Upper lobe of right lung (tissue), 1 donor: ENCODE measurements at regions not wholly inside any gene's neighbourhood (a gene's known extent, or its start where the extent isn't known, plus 50 kb on each side); places are given as distances from the start of the nearest gene placed in this dataset.
"Not testable (repeated sequence)": the region's sequence is repeated elsewhere in the genome, so short reads cannot be mapped to it uniquely, and the experiment has no call there.

Experiments used
- ATAC-seq: fragments of 200-7000 bp; cut with Tn5 transposase; one replicate; pipeline ENCODE4 v1.9.1; 2020; ENCODE audit warnings: mild to moderate bottlenecking, moderate library complexity
- DNase-seq: peaks from one replicate; pipeline ENCODE4 v3.0.0-alpha.2; 2020
- H3K27ac ChIP-seq: fragments of 200-600 bp; one replicate; pipeline ENCODE4 v1.8.0; 2022
- H3K27me3 ChIP-seq: fragments of 200-600 bp; one replicate; pipeline ENCODE4 v1.8.0; 2022; ENCODE audit warnings: mild to moderate bottlenecking
- H3K36me3 ChIP-seq: fragments of 200-600 bp; one replicate; pipeline ENCODE4 v1.8.0; 2022
- H3K4me1 ChIP-seq: fragments of 200-600 bp; one replicate; pipeline ENCODE4 v1.8.0; 2022
- H3K4me3 ChIP-seq: fragments of 200-600 bp; one replicate; pipeline ENCODE4 v1.8.0; 2022; ENCODE audit warnings: mild to moderate bottlenecking
- H3K9me3 ChIP-seq: fragments of 200-600 bp; one replicate; pipeline ENCODE4 v1.8.0; 2022
- CTCF ChIP-seq: fragments of 200-600 bp; IDR thresholded peaks from one replicate; pipeline ENCODE4 v1.8.0; 2022; ENCODE audit warnings: antibody characterized with exemption
- intact Hi-C: fragments of 100-400 bp; cut with DNase I; formaldehyde crosslinking; loops from one replicate; pipeline ENCODE4 v1.11.0; 2022
- donor health status: DM: no; HTN: yes; CAD: no; lungs with severe emphysema.

DNA sequence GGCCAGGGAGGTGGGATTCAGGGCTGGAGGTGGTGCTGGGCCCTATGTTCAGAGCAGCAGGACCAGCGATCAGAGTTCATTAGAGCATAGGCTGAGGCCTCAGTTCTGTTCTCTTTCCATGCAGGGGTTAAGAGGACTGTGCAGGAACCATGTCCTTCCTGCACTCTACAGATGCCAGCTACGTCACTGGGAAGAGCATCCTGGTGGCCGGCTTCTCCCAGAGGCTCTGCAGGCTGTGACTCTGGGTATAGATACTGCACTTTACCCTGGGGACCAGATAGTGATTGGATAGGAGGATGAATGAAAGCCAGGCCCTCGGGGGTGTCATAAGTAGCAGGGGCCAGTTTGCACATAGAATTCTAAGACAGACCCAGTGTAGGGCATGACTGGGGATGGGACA, 92.6 kb downstream of the DHRS2 start:
- Histone ChIP-seq H3K36me3 (no peaks in the 10 kb centered on the region), H3K27ac (no peak overlapping the region), H3K9me3 (no peaks in the 10 kb centered on the region), H3K4me1 (no peaks in the 10 kb centered on the region), H3K4me3 (no peak overlapping the region), H3K27me3 (no peaks in the 10 kb centered on the region)
- intact Hi-C loops, result no loop called here
- TF ChIP-seq CTCF, result no peak
- no peak for DNase-seq
- ATAC-seq, result no peak

- no peak for DNase-seq
- intact Hi-C loops, result no loop called here
- no peak for TF ChIP-seq CTCF
Observed at GRCh38 chr14:23729720-23730387, 93.7 kb downstream of the DHRS2 start.

DNA sequence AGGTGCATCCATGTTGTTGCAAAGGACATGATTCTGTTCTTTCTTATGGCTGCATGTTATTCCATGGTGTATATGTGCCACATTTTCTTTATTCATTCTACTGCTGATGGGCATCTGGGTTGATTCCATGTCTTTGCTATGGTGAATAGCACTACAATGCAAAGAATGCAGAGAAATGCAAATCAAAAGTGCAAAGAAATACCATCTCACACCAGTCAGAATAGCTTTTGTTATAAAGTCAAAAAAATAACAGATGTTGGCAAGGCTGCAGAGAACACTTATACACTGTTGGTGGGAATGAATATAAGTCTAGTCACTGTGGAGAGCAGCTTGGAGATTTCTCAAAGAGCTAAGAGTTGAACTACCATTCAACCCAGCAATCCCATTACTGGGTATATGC, 99.2 kb downstream of the DHRS2 start:
- DNase-seq (no peak), ATAC-seq (no peak)
- H3K27ac ChIP-seq, result no peak overlapping the region
- H3K4me1 ChIP-seq, result no peaks in the 10 kb centered on the region
- H3K9me3 ChIP-seq, result no peaks in the 10 kb centered on the region
- H3K27me3 ChIP-seq, result no peaks in the 10 kb centered on the region
- no peak for TF ChIP-seq CTCF
- H3K36me3 ChIP-seq, result no peaks in the 10 kb centered on the region
- H3K4me3 ChIP-seq, result no peak overlapping the region
- intact Hi-C loops, result no loop called here

More at GRCh38 chr14:23729720-23730387, 93.7 kb downstream of the DHRS2 start:
- H3K9me3 ChIP-seq, result no peaks in the 10 kb centered on the region
- no peak overlapping the region for H3K27ac ChIP-seq
- H3K4me1 ChIP-seq, result no peaks in the 10 kb centered on the region
- H3K27me3 ChIP-seq, result no peaks in the 10 kb centered on the region
- no peak for ATAC-seq
- no peak overlapping the region for H3K4me3 ChIP-seq
- no peaks in the 10 kb centered on the region for H3K36me3 ChIP-seq

- H3K9me3 ChIP-seq, ATAC-seq, H3K4me3 ChIP-seq, H3K27me3 ChIP-seq, DNase-seq, H3K27ac ChIP-seq, H3K4me1 ChIP-seq, intact Hi-C loops, H3K36me3 ChIP-seq: not testable (repeated sequence)
Observed at GRCh38 chr14:23744368-23744767, 108.2 kb downstream of the DHRS2 start.

DNA sequence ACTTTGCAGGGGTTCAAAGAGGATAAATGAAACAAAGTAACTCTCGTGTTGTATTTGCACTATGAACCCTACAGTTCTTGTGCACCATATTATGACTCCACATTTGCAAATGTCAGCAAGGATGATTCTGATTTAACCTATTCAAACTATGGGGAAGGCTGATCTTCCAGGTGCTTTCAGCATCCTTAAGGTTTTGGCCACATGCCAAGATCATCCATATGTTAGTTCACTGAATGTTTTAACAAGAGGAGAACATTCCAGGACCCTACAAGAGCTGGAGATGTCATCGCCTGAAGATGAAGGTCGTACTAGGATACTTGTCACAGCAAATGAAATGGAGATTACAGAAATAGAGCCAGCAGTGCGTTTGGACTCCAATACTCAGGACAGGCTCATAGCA, 114.2 kb downstream of the DHRS2 start:
- Histone ChIP-seq H3K4me1 (no peaks in the 10 kb centered on the region), H3K4me3 (no peak overlapping the region), H3K36me3 (no peaks in the 10 kb centered on the region), H3K9me3 (no peaks in the 10 kb centered on the region), H3K27ac (no peak overlapping the region), H3K27me3 (no peaks in the 10 kb centered on the region)
- ATAC-seq (no peak), DNase-seq (no peak)
- TF ChIP-seq CTCF, result no peak
- intact Hi-C loops, result no loop called here

GRCh38 chr14:23751616-23752015, 115.5 kb downstream of the DHRS2 start:
- H3K9me3 ChIP-seq, result no peaks in the 10 kb centered on the region
- no peak for TF ChIP-seq CTCF
- intact Hi-C loops, result no loop called here
- H3K4me1 ChIP-seq, result no peaks in the 10 kb centered on the region
- no peaks in the 10 kb centered on the region for H3K36me3 ChIP-seq
- DNase-seq (no peak), ATAC-seq (no peak)
- no peaks in the 10 kb centered on the region for H3K27me3 ChIP-seq
- no peak overlapping the region for H3K27ac ChIP-seq
- no peak overlapping the region for H3K4me3 ChIP-seq
